GM12878 (cell line): ENCODE measurements at regions not wholly inside any gene's neighbourhood (a gene's known extent, or its start where the extent isn't known, plus 50 kb on each side); places are given as distances from the start of the nearest gene placed in this dataset.

Experiments
- ATAC-seq: fragments of 200-7000 bp; cut with Tn5 transposase; 3 replicates; pipeline ENCODE4 v1.9.1; 2020; ENCODE audit warnings: mild to moderate bottlenecking, moderate library complexity
- BruUV-seq: library from RNA; stranded (reverse); fragments of 400-500 nt; replicated peaks from 2 replicates; lab custom pipeline; 2021; lab: Mats Ljungman, UMichigan
- CTCF ChIA-PET: fragments of 300-600 bp; sonication (Branson Sonifier 250); formaldehyde crosslinking; extraction: SDS; loops from one replicate; lab custom pipeline; 2021; ENCODE audit warnings: inconsistent platforms; lab: Yijun Ruan, JAX
- POLR2A ChIA-PET: fragments of 350-600 bp; formaldehyde crosslinking; extraction: SDS; loops from one replicate; lab custom pipeline; 2021; ENCODE audit warnings: inconsistent platforms; lab: Charles Lee
- RAD21 ChIA-PET: fragments of 300-600 bp; sonication (Branson Sonifier 250); formaldehyde crosslinking; loops from one replicate; lab custom pipeline; 2023; ENCODE audit warnings: antibody characterized with exemption; ENCODE audit not compliant: unreplicated experiment; lab: Charles Lee
- SMC1A ChIA-PET: fragments of 300-600 bp; sonication (Branson Sonifier 250); formaldehyde crosslinking; loops from one replicate; lab custom pipeline; 2023; ENCODE audit not compliant: unreplicated experiment, uncharacterized antibody; lab: Charles Lee
- DNase-seq: peaks from one replicate; pipeline ENCODE4 v3.0.0-alpha.2; 2011; ENCODE audit warnings: low read depth, low spot score
- FAIRE-seq: peaks from 3 replicates; lab custom pipeline; 2011; peaks lifted over from hg19 to GRCh38; lab: Jason Lieb, UNC
- H2AFZ ChIP-seq: 2 replicates; pipeline ENCODE4 v1.6.0; 2011; ENCODE audit warnings: low read depth, low read length, control low read depth; ENCODE audit not compliant: control insufficient read depth
- H3K27ac ChIP-seq: 2 replicates; pipeline ENCODE4 v1.5.1; 2011; ENCODE audit warnings: control low read depth; ENCODE audit not compliant: control insufficient read depth, insufficient read depth
- H3K27me3 ChIP-seq, 2 experiments: replicated peaks in 1 of 2; 2 replicates each; pipeline versions ENCODE4 v1.6.0 to v1.6.1; 2011; ENCODE audit warnings: low read length in 1 of 2; ENCODE audit not compliant: control insufficient read depth in 2 of 2, insufficient read depth in 2 of 2
- H3K36me3 ChIP-seq, 2 experiments: 2 replicates each; pipeline ENCODE4 v1.5.1; 2011; ENCODE audit warnings: low read length in 1 of 2; ENCODE audit not compliant: control insufficient read depth in 2 of 2, insufficient read depth in 2 of 2
- H3K4me1 ChIP-seq: 2 replicates; pipeline ENCODE4 v1.6.1; 2011; ENCODE audit warnings: mild to moderate bottlenecking, low read length, moderate library complexity, mixed read lengths; ENCODE audit not compliant: control insufficient read depth, insufficient read depth
- H3K4me2 ChIP-seq: 2 replicates; pipeline ENCODE4 v1.6.0; 2011; ENCODE audit warnings: control low read depth; ENCODE audit not compliant: control insufficient read depth, insufficient read depth
- H3K4me3 ChIP-seq: fragments of 200-600 bp; sonication (generic); 2 replicates; pipeline ENCODE4 v1.5.1; 2016
- H3K79me2 ChIP-seq: 2 replicates; pipeline ENCODE4 v1.6.0; 2011; ENCODE audit warnings: low read length; ENCODE audit not compliant: control insufficient read depth, insufficient read depth
- H3K9ac ChIP-seq: 2 replicates; pipeline ENCODE4 v1.8.0; 2011; ENCODE audit warnings: low read length, control low read depth, mixed read lengths; ENCODE audit not compliant: control insufficient read depth, insufficient read depth
- H3K9me3 ChIP-seq: replicated peaks from 3 replicates; pipeline ENCODE4 v1.5.1; 2011; ENCODE audit warnings: mild to moderate bottlenecking, low read length; ENCODE audit not compliant: control insufficient read depth, insufficient read depth
- H4K20me1 ChIP-seq: 2 replicates; pipeline ENCODE4 v1.6.0; 2011; ENCODE audit not compliant: control insufficient read depth, insufficient read depth
- ATF2 ChIP-seq: IDR thresholded peaks from 2 replicates; pipeline ENCODE4 v1.6.1; 2012; ENCODE audit warnings: low read length, inconsistent platforms
- BCL11A ChIP-seq: IDR thresholded peaks from 2 replicates; pipeline ENCODE4 v1.6.1; 2011; ENCODE audit warnings: low read depth, low read length
- BCLAF1 ChIP-seq: fragments of 450-650 bp; IDR thresholded peaks from 2 replicates; pipeline ENCODE4 v1.6.1; 2017; ENCODE audit warnings: antibody characterized with exemption, mild to moderate bottlenecking, moderate library complexity
- ETV6 ChIP-seq, 2 experiments: fragments of 450-650 bp in 1 of 2; IDR thresholded peaks in 1 of 2; conservative IDR thresholded peaks in 1 of 2; 2 replicates each; pipeline ENCODE4 v1.6.1; 2014; ENCODE audit warnings: antibody characterized with exemption in 1 of 2, borderline replicate concordance in 1 of 2, low read depth in 1 of 2, mild to moderate bottlenecking in 1 of 2, moderate library complexity in 1 of 2
- HSF1 ChIP-seq: fragments of 150-350 bp; IDR thresholded peaks from 2 replicates; pipeline ENCODE4 v1.6.1; 2014; ENCODE audit warnings: mild to moderate bottlenecking, low read depth, low read length
- PML ChIP-seq: IDR thresholded peaks from 2 replicates; pipeline ENCODE4 v1.6.1; 2012; ENCODE audit warnings: low read length, inconsistent platforms
- POLR2AphosphoS2 ChIP-seq: IDR thresholded peaks from 2 replicates; pipeline ENCODE4 v1.6.1; 2011; ENCODE audit warnings: low read depth, mild to moderate bottlenecking, low read length, improper control_type of control experiment, moderate library complexity
- SPI1 ChIP-seq: IDR thresholded peaks from 2 replicates; pipeline ENCODE4 v1.6.1; 2011; ENCODE audit warnings: low read depth, mild to moderate bottlenecking, low read length, moderate library complexity, borderline replicate concordance; ENCODE audit not compliant: insufficient read depth
- TAF1 ChIP-seq: IDR thresholded peaks from 2 replicates; pipeline ENCODE4 v1.6.1; 2011; ENCODE audit warnings: mild to moderate bottlenecking, low read depth, low read length, borderline replicate concordance
- ZNF622 ChIP-seq: fragments of 450-650 bp; IDR thresholded peaks from 2 replicates; pipeline ENCODE4 v1.6.1; 2017; ENCODE audit warnings: mild to moderate bottlenecking, inconsistent platforms
- WGBS: methylation state at CpG from one replicate; pipeline ENCODE4 v1.1.6; 2016; ENCODE audit warnings: low lambda C conversion rate; ENCODE audit not compliant: insufficient replicate concordance, insufficient coverage; ENCODE audit errors: missing lambda C conversion rate; 5-methylcytosine and 5-hydroxymethylcytosine counted together
- in situ Hi-C: fragments of 300-500 bp; cut with MboI; formaldehyde crosslinking; loops from 9 replicates; pipeline ENCODE4 v1.14.3; 2018; ENCODE audit warnings: mixed read lengths
- intact Hi-C: fragments of 100-400 bp; cut with micrococcal nuclease; formaldehyde crosslinking; loops from one replicate; pipeline ENCODE4 v1.14.2; 2022; ENCODE audit not compliant: unreplicated experiment

GRCh38 chr6:130682066-130682465 is 145.1 kb upstream of the SMLR1 start:
- in situ Hi-C loops, result no loop called here
- 87% methylated on average over 5 of the region's 5 CpGs for WGBS
- ChIA-PET CTCF (interaction anchor here (1.2 kb wide), 1 partner anchor 16 kb away, joined by 3 read pairs; no protein-coding TSS in a partner anchor), RAD21 (no interaction called here), SMC1A (interaction anchor here (1.4 to 1.9 kb wide), 3 partner anchors 12 to 40 kb away, joined by 3 to 7 read pairs (median 3); no protein-coding TSS in a partner anchor), POLR2A (no interaction called here)
- Histone ChIP-seq H3K9me3 (no peaks in the 10 kb centered on the region), H3K27ac (no peak overlapping the region), H3K4me1 (no peaks in the 10 kb centered on the region; the same call in 1 of the 2 replicates), H2AFZ (no peak overlapping the region), H3K27me3 (no peaks in the 10 kb centered on the region), H3K9ac (no peak overlapping the region), H3K4me3 (no peak overlapping the region), H3K36me3 (no peaks in the 10 kb centered on the region), H3K79me2 (no peaks in the 10 kb centered on the region), H3K4me2 (no peak overlapping the region), H4K20me1 (no peaks in the 10 kb centered on the region)
- no peak for ATAC-seq
- no TSS peak for BruUV-seq
- no peak for DNase-seq
- FAIRE-seq, result no peak
- no peak for TF ChIP-seq ZNF622
- no peak for TF ChIP-seq POLR2AphosphoS2
- no peak for TF ChIP-seq SPI1
- TF ChIP-seq BCL11A, result no peak
- TF ChIP-seq ATF2, result no peak
- TF ChIP-seq ETV6 (conservative IDR thresholded peaks at IDR 0.05 in 1 of 2, IDR thresholded peaks at IDR 0.05 in 1 of 2; ENCODE audit: borderline replicate concordance in 1 of 2, low read depth in 1 of 2), result no peak
- TF ChIP-seq BCLAF1, result no peak
- TF ChIP-seq HSF1, result no peak
- no peak for TF ChIP-seq PML
- no peak for TF ChIP-seq TAF1
- intact Hi-C loops, result no loop called here
